ENCODE measurements at regions not wholly inside any gene's neighbourhood (a gene's known extent, or its start where the extent isn't known, plus 50 kb on each side); places are given as distances from the start of the nearest gene placed in this dataset.

- peak in 1 of 6 experiments; percentile 8 for TF ChIP-seq CTCF (IDR thresholded peaks at IDR 0.05)
- TF ChIP-seq POLR2A (IDR thresholded peaks at IDR 0.05): peak in 1 of 2 donors; percentile 24
Measured at GRCh38 chr3:177357352-177358090, 160.2 kb upstream of the TBL1XR1 start.

Measured in thyroid gland (tissue), 4 donors.